Upper lobe of left lung (tissue), 4 donors: ENCODE measurements at regions not wholly inside any gene's neighbourhood (a gene's known extent, or its start where the extent isn't known, plus 50 kb on each side); places are given as distances from the start of the nearest gene placed in this dataset.

Source experiments
- CTCF ChIP-seq, 6 experiments: fragments of 450-650 bp in 4 of 6; fragments of 200-600 bp in 2 of 6; sonication (generic) in 2 of 6; IDR thresholded peaks; one replicate each; pipeline ENCODE4 v1.5.1; 2016 to 2019; ENCODE audit warnings: antibody characterized with exemption in 6 of 6
- EP300 ChIP-seq, 4 donors: sonication (generic); formaldehyde crosslinking; IDR thresholded peaks; one replicate each; pipeline ENCODE4 v1.5.1; 2017; ENCODE audit warnings: antibody characterized with exemption in 4 of 4, control low read depth in 2 of 4
- POLR2A ChIP-seq, 4 donors: fragments of 450-650 bp; IDR thresholded peaks; one replicate each; pipeline ENCODE4 v1.5.1; 2016 to 2017; ENCODE audit warnings: antibody characterized with exemption in 4 of 4, mild to moderate bottlenecking in 2 of 4
- POLR2AphosphoS5 ChIP-seq, 2 donors: sonication (generic); formaldehyde crosslinking; IDR thresholded peaks; one replicate each; pipeline ENCODE4 v1.5.1; 2017; ENCODE audit warnings: antibody characterized with exemption in 2 of 2

GRCh38 chr5:10057356-10057755 lies 192.3 kb downstream of the ATPSCKMT start:
- TF ChIP-seq CTCF (IDR thresholded peaks at IDR 0.05) (no peak), EP300 (IDR thresholded peaks at IDR 0.05) (no peak), POLR2AphosphoS5 (IDR thresholded peaks at IDR 0.05) (no peak), POLR2A (IDR thresholded peaks at IDR 0.05) (no peak)
